ENCODE measurements at regions not wholly inside any gene's neighbourhood (a gene's known extent, or its start where the extent isn't known, plus 50 kb on each side); places are given as distances from the start of the nearest gene placed in this dataset.

GRCh38 chr22:42327462-42328129 lies 57.1 kb upstream of the TCF20 start:
- TF ChIP-seq ZNF302 (tag by site-specific recombination; IDR thresholded peaks at IDR 0.05; ENCODE audit: low read depth): no peak
- no peak for TF ChIP-seq CTCF (tag by site-specific recombination; IDR thresholded peaks at IDR 0.05)
- TF ChIP-seq ZNF629 (tag by site-specific recombination; IDR thresholded peaks at IDR 0.05): no peak
- no peak for TF ChIP-seq REST (tag by site-specific recombination; IDR thresholded peaks at IDR 0.05)
- TF ChIP-seq ZNF571 (tag by site-specific recombination; IDR thresholded peaks at IDR 0.05): no peak
